ENCODE measurements at regions not wholly inside any gene's neighbourhood (a gene's known extent, or its start where the extent isn't known, plus 50 kb on each side); places are given as distances from the start of the nearest gene placed in this dataset.
"Not testable (repeated sequence)": the region's sequence is repeated elsewhere in the genome, so short reads cannot be mapped to it uniquely, and the experiment has no call there.

GRCh38 chr16:6803176-6803575 lies 529.5 kb upstream of the RBFOX1 start:
- no peak for FAIRE-seq

DNA sequence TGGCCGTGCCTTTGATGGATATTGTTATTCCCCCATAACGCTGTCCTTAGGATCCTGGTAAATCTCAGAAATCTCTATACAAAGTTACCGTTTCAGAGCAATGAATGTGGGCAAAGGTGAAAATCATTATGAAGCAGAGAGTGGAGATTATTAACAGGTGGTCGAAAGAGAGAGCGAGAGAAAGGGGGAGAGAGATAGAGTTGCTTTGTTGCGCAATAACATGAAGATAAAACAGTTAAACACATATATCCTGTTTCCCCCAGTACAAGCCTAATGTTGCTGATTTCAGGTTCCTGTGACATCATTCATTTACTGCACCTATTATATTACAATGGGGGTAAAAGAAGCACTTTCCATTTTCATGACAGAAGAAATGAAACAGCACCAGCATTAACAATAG lies 535.4 kb upstream of the RBFOX1 start:
- DNase-seq (ENCODE audit: extremely low spot score, insufficient read length, low read depth) = no peak
- FAIRE-seq = no peak

More at GRCh38 chr16:6803176-6803575, 529.5 kb upstream of the RBFOX1 start:
- no peak for DNase-seq (ENCODE audit: extremely low spot score, insufficient read length, low read depth)

- FAIRE-seq (no peak), DNase-seq (ENCODE audit: extremely low spot score, insufficient read length, low read depth) (no peak)
These were observed 555.0 kb upstream of the RBFOX1 start for GRCh38 chr16:6777624-6778023.

GRCh38 chr16:6775712-6776111 lies 556.9 kb upstream of the RBFOX1 start:
- no peak for DNase-seq (ENCODE audit: extremely low spot score, insufficient read length, low read depth)
- FAIRE-seq = no peak

DNA sequence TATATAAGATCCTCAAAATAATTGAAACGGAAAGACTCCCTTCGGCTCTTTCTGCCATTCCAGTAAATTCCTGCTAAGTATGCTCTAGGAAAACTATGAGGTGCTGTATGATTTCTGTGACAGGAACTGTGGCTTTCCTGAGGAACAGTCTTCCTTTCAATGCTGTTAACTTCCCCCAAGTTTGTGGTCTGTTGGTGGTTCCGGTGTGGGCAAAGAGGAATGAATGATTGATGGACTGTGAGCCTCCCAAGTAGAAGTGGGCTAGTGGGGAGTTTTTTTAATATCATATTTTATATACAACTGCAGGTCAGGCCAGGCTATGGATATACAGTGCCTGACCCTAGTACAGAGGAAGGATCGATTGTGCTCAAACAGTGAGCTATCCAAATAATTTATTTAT lies 560.7 kb upstream of the RBFOX1 start:
- FAIRE-seq = no peak

GRCh38 chr16:6753553-6753952 lies 579.1 kb upstream of the RBFOX1 start:
- FAIRE-seq (no peak), DNase-seq (ENCODE audit: extremely low spot score, insufficient read length, low read depth) (no peak)

More for the DNA sequence above, 560.7 kb upstream of the RBFOX1 start:
- no peak for DNase-seq (ENCODE audit: extremely low spot score, insufficient read length, low read depth)

GRCh38 chr16:6751191-6751590 lies 581.5 kb upstream of the RBFOX1 start:
- DNase-seq (ENCODE audit: extremely low spot score, insufficient read length, low read depth) = no peak
- no peak for FAIRE-seq

DNA sequence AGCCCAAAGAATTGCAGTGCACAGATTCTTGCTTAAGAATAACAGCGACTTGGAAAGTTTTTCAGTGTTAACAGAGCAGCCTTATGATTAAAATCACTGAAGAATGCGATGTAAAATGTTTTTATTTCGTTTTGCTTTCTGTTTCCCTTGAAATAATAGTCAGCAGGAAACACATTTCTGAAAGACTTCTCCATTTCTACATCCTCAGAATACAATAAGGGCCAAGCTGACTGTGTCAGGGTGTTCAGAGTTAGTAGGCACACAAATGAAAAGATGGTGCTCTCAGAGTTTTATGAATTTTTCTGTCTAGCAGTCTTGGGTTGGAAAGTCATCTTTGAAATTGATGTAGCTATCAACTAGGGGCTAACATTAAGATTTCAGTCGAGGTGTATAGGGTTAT lies 582.9 kb upstream of the RBFOX1 start:
- DNase-seq (ENCODE audit: extremely low spot score, insufficient read length, low read depth) (no peak), FAIRE-seq (no peak)

GRCh38 chr16:6736302-6736701 lies 596.3 kb upstream of the RBFOX1 start:
- FAIRE-seq; DNase-seq (ENCODE audit: extremely low spot score, insufficient read length, low read depth): not testable (repeated sequence)

DNA sequence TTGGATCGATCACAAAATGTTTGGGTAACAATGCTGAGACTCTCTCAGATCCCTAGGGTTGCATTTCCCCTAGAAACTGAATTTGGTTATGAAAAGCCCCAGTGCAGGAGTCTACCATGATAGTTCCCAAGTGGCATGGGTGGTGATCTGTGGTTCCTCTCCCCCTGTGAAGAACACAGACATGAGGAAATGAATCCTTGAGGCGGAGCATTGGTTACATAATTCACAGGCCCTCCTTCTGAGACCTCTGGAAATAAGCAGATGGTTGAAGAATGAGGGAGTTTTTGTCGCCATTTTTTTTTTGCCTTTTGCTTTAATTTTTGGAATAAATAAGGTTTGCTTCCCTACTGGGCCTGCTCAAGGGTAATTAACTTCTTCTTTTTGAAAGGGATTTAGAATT lies 597.0 kb upstream of the RBFOX1 start:
- FAIRE-seq (no peak), DNase-seq (ENCODE audit: extremely low spot score, insufficient read length, low read depth) (no peak)

DNA sequence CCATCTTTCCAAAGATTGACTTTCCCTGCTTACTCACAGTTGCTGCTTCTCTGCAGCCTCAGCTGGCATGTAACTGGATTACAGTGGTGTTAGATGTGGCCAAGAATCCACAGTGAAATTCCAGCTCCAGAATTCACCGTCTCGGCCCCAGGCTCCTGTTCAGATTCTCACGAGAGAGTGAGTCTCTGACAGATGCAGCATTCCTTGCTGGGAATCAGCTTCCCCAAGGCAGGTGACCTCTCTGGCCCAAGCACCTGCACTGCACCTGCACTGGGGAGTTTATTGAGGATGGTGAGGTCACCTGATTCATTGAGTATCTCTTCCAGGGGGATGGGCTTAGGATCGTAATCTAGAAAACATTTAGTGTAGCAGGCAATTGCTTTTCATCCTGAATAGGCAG lies 600.5 kb upstream of the RBFOX1 start:
- FAIRE-seq (no peak), DNase-seq (ENCODE audit: extremely low spot score, insufficient read length, low read depth) (no peak)

GRCh38 chr16:6728381-6728780 lies 604.3 kb upstream of the RBFOX1 start:
- DNase-seq (ENCODE audit: extremely low spot score, insufficient read length, low read depth) (no peak), FAIRE-seq (no peak)

GRCh38 chr16:6726621-6727020 lies 606.0 kb upstream of the RBFOX1 start:
- DNase-seq (ENCODE audit: extremely low spot score, insufficient read length, low read depth) (no peak), FAIRE-seq (no peak)

DNA sequence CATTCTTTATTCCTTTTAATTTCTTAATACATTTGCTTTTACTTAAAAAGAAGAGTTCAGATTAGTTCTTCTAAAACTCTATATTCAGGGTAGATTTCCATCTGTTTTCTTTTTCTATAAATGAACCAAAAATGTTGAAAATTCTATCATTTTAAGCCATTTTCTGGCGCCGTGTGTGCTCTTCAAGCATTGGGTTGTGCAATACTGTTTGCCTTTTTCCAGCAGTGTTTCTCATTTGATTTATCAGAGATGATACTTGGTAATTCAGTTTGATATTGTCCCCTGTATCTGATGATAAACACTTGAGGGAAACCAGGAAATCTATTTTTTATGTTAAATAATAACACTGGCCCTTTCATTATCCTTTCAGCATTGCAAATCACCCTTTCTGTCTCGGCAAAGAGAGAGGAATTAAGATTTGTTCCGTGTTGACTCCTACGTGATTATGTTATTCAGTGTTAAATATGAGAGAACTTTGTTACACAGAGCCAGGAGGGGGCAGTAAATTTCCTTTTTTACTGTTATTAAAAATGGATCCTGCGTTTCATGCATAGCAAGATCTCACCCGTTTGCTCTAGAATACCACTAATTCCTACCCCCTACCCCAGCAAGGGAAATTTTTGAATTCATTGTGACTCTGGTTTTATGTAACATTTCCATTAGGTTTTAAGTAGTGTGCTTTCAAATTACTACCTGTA lies 606.9 kb upstream of the RBFOX1 start:
- FAIRE-seq (no peak), DNase-seq (ENCODE audit: extremely low spot score, insufficient read length, low read depth) (no peak)

- FAIRE-seq; DNase-seq (ENCODE audit: extremely low spot score, insufficient read length, low read depth): not testable (repeated sequence)
These were observed 607.4 kb upstream of the RBFOX1 start for GRCh38 chr16:6725206-6725605.

GRCh38 chr16:6722786-6723185 lies 609.9 kb upstream of the RBFOX1 start:
- no peak for FAIRE-seq
- no peak for DNase-seq (ENCODE audit: extremely low spot score, insufficient read length, low read depth)

GRCh38 chr16:6714510-6714909 lies 618.1 kb upstream of the RBFOX1 start:
- no peak for FAIRE-seq
- DNase-seq (ENCODE audit: extremely low spot score, insufficient read length, low read depth) = no peak

- DNase-seq (ENCODE audit: extremely low spot score, insufficient read length, low read depth) (no peak), FAIRE-seq (no peak)
These were observed 622.9 kb upstream of the RBFOX1 start for GRCh38 chr16:6709736-6710135.

GRCh38 chr16:6708576-6709215 lies 623.9 kb upstream of the RBFOX1 start:
- FAIRE-seq (no peak), DNase-seq (ENCODE audit: extremely low spot score, insufficient read length, low read depth) (no peak)

- no peak for FAIRE-seq
- DNase-seq (ENCODE audit: extremely low spot score, insufficient read length, low read depth) = no peak
These were observed 628.2 kb upstream of the RBFOX1 start for GRCh38 chr16:6704306-6704930.

- DNase-seq (ENCODE audit: extremely low spot score, insufficient read length, low read depth) (no peak), FAIRE-seq (no peak)
These were observed 631.5 kb upstream of the RBFOX1 start for GRCh38 chr16:6701096-6701495.
